Muscle of leg (tissue), 3 donors: ENCODE measurements at regions not wholly inside any gene's neighbourhood (a gene's known extent, or its start where the extent isn't known, plus 50 kb on each side); places are given as distances from the start of the nearest gene placed in this dataset.
A peak's percentile ranks its signal among the peaks of the same experiment; 100 is the strongest.
"Not testable (repeated sequence)": the region's sequence is repeated elsewhere in the genome, so short reads cannot be mapped to it uniquely, and the experiment has no call there.

Experiments
- DNase-seq: peaks from one replicate; pipeline ENCODE4 v3.0.0; 2013
- H3K27ac ChIP-seq: one replicate; pipeline ENCODE4 v1.5.1; 2013; ENCODE audit warnings: mild to moderate bottlenecking, low read length, control low read depth
- H3K27me3 ChIP-seq: one replicate; pipeline ENCODE4 v1.6.1; 2013; ENCODE audit warnings: low read length; ENCODE audit not compliant: control insufficient read depth, insufficient read depth
- H3K36me3 ChIP-seq: one replicate; pipeline ENCODE4 v1.6.1; 2013; ENCODE audit warnings: low read length; ENCODE audit not compliant: control insufficient read depth, insufficient read depth
- H3K4me1 ChIP-seq: one replicate; pipeline ENCODE4 v1.6.1; 2013; ENCODE audit warnings: low read length; ENCODE audit not compliant: control insufficient read depth, insufficient read depth
- H3K4me3 ChIP-seq: one replicate; pipeline ENCODE4 v1.5.1; 2013; ENCODE audit warnings: low read length, control low read depth
- H3K9me3 ChIP-seq: replicated peaks from 2 replicates; pipeline ENCODE4 v1.6.1; 2013; ENCODE audit warnings: low read depth, low read length; ENCODE audit not compliant: control insufficient read depth
- WGBS: methylation state at CpG from one replicate; pipeline ENCODE4 v1.1.5; 2013; ENCODE audit warnings: missing lambda C conversion rate; ENCODE audit not compliant: insufficient coverage; 5-methylcytosine and 5-hydroxymethylcytosine counted together

DNA sequence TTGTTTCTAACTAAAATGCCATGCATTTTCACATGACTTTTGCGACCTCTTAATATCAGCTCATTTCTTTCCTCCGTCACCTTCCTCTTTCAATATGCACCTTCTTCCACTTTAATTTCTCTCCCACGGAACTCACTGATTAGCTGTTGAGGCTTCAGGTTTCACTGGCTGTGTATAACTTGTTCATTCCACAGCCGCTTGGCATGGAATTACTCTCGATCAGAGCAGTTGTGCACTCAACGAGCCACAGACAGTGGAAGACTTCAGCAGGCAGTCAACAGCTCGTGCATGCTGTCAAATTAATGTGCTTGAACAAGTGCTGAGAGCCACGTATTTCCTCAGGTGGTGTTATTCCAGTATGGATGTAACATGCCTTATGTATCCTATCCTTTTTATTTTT is 491.2 kb upstream of the DDX18 start:
- Histone ChIP-seq H3K27ac (no peak overlapping the region), H3K36me3 (no peaks in the 10 kb centered on the region), H3K9me3 (no peaks in the 10 kb centered on the region), H3K27me3 (no peaks in the 10 kb centered on the region), H3K4me3 (no peak overlapping the region), H3K4me1 (no peaks in the 10 kb centered on the region)
- 11% methylated on average over 7 of the region's 8 CpGs for WGBS
- peak; percentile 26 for DNase-seq

DNA sequence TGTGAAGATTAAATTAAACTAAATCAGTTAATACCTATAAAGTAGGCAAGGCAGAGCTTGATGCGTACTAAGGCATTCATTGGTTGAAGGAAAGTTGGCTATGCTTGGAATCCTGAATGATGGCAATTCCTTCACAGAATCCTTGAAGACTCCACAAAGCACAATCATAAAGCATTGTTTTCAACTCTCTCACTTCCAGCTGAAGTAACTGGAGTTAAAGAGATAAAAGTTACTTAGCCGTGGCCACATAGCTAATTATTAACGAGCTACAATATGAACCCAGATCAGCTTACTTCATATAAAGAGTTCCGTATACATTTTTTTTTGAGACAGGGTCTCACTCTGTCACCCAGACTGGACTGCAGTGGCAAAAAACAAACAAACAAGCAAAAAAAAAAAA is 483.9 kb upstream of the DDX18 start:
- Histone ChIP-seq H3K27me3 (no peaks in the 10 kb centered on the region), H3K27ac (no peak overlapping the region), H3K9me3 (no peaks in the 10 kb centered on the region), H3K4me3 (no peak overlapping the region), H3K4me1 (no peaks in the 10 kb centered on the region), H3K36me3 (no peaks in the 10 kb centered on the region)
- 83% methylated on average over 1 of the region's 4 CpGs for WGBS
- DNase-seq: no peak

DNA sequence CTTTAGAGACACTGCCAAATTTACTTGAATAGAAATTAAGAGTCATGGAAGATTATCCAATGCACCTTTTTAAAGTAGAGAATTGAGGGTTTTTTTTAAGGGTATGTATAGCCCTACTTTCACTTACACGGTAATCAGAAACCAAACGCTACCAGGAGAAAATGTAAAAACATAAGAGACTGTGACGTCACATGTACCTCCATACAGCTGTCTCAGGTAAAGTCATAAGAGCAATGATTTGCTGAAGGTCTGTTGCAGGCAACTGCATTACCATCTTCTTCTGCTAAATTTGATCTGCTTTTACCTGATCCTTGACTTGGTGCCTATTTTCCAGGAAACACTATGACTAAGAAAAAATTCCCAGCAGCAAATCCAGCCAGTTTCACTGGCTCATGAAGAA is 478.5 kb upstream of the DDX18 start:
- Histone ChIP-seq H3K4me1 (no peaks in the 10 kb centered on the region), H3K4me3 (no peak overlapping the region), H3K36me3 (no peaks in the 10 kb centered on the region), H3K27ac (no peak overlapping the region), H3K9me3 (no peaks in the 10 kb centered on the region), H3K27me3 (no peaks in the 10 kb centered on the region)
- DNase-seq: peak; percentile 11
- no CpG with 5 or more reads among the region's 3 CpGs for WGBS

DNA sequence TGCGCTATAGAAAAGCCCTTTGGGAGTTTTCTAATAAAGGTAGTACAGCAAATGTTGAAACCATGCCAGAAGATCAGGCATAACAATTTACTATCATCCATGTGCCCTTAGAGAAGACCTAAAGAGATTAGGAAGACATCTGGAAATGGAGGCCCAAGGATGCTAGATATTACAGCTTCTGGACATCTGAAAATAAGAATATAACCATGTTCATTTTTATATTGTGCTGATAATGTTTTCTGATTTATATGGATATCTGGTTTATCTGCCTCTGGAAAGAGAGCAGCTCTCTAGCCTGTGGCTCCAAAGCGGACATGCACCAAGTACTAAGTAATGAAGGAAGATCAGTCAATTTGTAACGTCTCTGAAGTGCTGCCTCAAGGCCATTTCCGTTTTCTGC is 478.0 kb upstream of the DDX18 start:
- no peak overlapping the region for H3K27ac ChIP-seq
- 38% methylated on average over 3 of the region's 4 CpGs for WGBS
- no peaks in the 10 kb centered on the region for H3K36me3 ChIP-seq
- DNase-seq: no peak
- no peaks in the 10 kb centered on the region for H3K9me3 ChIP-seq
- H3K4me1 ChIP-seq: no peaks in the 10 kb centered on the region
- H3K4me3 ChIP-seq: no peak overlapping the region
- H3K27me3 ChIP-seq: no peaks in the 10 kb centered on the region

DNA sequence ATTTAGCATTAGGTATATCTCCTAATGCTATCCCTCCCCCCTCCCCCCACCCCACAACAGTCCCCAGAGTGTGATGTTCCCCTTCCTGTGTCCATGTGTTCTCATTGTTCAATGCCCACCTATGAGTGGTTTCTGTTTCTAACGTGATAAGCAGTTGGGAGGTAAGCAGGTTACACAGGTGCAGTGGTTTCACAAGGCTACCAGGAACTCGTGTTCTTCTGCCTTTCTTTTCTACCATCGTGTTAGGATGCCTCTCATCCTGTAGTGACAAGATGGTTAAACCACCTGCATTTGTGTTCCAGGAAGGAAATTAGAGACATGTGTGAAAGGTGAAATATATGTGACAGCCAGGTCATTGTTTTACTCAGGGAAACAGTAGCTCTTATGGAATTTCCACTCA is 476.5 kb upstream of the DDX18 start:
- not testable (repeated sequence) for H3K27me3 ChIP-seq, H3K27ac ChIP-seq, H3K36me3 ChIP-seq, H3K9me3 ChIP-seq, H3K4me3 ChIP-seq, H3K4me1 ChIP-seq, DNase-seq
- WGBS: 50% methylated on average over 2 of the region's 3 CpGs

DNA sequence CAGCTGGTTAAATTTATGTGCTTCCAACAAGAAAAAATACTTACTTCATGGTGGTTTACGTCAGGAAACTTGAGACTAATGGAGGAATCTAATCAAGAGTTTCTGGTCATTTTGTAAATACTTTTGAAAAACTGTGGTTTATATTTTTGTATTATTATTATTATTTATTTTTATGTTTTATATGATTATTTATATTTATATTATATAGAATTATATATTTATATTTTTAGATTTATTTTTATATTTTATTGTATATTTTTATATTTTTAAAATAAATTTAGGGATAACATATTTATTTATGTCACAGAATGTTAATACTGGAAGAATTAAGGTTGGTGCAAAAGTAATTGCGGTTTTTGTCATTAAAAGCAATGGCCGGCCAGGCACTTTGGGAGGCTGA is 474.5 kb upstream of the DDX18 start:
- Histone ChIP-seq H3K4me3 (no peak overlapping the region), H3K27me3 (no peaks in the 10 kb centered on the region), H3K36me3 (no peaks in the 10 kb centered on the region), H3K27ac (no peak overlapping the region), H3K9me3 (no peaks in the 10 kb centered on the region), H3K4me1 (no peaks in the 10 kb centered on the region)
- DNase-seq: no peak
- WGBS: no CpG with 5 or more reads among the region's 3 CpGs

DNA sequence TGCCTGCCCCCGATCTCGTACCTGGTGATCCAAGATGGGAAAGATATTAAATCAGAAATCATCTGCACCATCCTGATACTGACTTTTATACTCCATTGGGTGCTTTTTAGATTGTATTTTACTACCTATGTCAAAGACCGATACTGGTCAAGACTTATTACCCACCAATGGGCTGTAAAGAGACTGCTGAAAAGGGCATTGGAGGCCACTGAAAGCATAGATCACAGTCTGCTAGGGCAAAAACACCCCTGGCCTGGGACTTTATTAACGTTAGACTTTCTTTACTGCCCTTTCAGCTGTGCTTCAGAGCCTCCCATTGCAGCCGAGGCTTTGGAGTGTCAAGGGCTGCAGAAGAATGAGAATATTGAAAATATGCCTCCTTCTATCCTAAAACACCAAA is 472.8 kb upstream of the DDX18 start:
- H3K4me1 ChIP-seq: no peaks in the 10 kb centered on the region
- no peak for DNase-seq
- no peak overlapping the region for H3K4me3 ChIP-seq
- no peak overlapping the region for H3K27ac ChIP-seq
- no peaks in the 10 kb centered on the region for H3K27me3 ChIP-seq
- H3K36me3 ChIP-seq: no peaks in the 10 kb centered on the region
- WGBS: no CpG with 5 or more reads among the region's 5 CpGs
- H3K9me3 ChIP-seq: no peaks in the 10 kb centered on the region

DNA sequence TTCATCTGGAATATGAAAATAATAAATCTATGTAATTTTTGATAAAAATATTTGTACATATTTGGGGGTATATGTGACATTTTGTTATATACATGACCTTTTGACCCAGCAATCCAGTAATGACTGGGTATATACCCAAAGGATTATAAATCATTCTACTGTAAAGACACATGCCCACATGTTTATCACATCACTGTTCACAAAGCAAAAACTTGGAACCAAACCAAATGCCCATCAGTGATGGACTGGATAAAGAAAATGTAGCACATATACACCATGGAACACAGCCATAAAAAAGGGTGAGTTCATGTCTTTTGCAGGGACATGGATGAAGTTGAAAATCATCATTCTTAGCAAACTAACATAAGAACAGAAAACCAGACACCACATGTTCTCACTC is 472.1 kb upstream of the DDX18 start:
- no peaks in the 10 kb centered on the region for H3K36me3 ChIP-seq
- H3K4me1 ChIP-seq: no peaks in the 10 kb centered on the region

DNA sequence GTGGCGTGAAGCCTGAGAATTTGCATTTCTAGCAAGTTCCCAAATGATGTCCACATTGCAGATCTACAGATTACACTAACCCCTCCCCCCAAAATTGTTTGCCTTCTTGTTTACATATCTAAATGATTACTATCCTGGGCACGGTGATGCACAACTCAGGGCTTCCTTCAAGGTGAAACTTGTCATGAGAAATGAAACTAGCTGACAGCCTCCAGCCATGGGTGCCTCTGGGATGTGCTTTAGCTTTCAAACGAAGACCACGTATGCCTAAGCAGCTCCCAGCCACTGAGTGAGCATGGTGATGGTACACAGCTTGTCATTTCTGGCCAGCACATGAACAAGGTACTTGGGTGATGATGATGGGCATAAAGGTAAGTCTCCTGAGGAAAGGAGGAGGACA is 464.8 kb upstream of the DDX18 start:
- Histone ChIP-seq H3K4me1 (no peaks in the 10 kb centered on the region), H3K27ac (no peak overlapping the region), H3K9me3 (no peaks in the 10 kb centered on the region), H3K4me3 (no peak overlapping the region), H3K27me3 (no peaks in the 10 kb centered on the region), H3K36me3 (no peaks in the 10 kb centered on the region)
- no peak for DNase-seq
- WGBS: 85% methylated on average over 3 of the region's 4 CpGs

More for the DNA sequence above, 472.1 kb upstream of the DDX18 start:
- H3K27ac ChIP-seq: no peak overlapping the region
- DNase-seq: no peak
- no peaks in the 10 kb centered on the region for H3K27me3 ChIP-seq
- H3K9me3 ChIP-seq: no peaks in the 10 kb centered on the region
- no peak overlapping the region for H3K4me3 ChIP-seq

DNA sequence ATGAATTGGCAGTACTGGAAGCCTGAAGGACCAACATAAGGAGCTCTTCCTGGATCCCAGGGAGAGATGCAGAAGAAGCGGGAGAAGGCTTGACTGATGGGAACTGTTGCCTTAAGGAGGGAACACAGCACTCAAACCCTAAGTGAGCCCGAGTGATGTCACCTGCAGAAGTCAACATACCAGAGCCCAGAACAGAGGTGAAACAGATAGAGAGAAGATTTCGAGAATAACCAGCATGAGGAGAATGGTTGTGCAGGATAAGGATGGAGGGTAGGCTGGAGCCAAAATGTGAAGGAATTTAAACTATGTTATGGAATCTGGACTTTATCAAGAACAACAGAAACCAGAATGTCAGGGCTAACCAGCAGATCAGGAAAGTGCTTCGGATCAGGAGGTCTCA is 463.1 kb upstream of the DDX18 start:
- Histone ChIP-seq H3K4me1 (no peaks in the 10 kb centered on the region), H3K4me3 (no peak overlapping the region), H3K27me3 (no peaks in the 10 kb centered on the region), H3K27ac (no peak overlapping the region), H3K9me3 (no peaks in the 10 kb centered on the region), H3K36me3 (no peaks in the 10 kb centered on the region)
- no peak for DNase-seq
- WGBS: 77% methylated on average over 4 of the region's 4 CpGs

DNA sequence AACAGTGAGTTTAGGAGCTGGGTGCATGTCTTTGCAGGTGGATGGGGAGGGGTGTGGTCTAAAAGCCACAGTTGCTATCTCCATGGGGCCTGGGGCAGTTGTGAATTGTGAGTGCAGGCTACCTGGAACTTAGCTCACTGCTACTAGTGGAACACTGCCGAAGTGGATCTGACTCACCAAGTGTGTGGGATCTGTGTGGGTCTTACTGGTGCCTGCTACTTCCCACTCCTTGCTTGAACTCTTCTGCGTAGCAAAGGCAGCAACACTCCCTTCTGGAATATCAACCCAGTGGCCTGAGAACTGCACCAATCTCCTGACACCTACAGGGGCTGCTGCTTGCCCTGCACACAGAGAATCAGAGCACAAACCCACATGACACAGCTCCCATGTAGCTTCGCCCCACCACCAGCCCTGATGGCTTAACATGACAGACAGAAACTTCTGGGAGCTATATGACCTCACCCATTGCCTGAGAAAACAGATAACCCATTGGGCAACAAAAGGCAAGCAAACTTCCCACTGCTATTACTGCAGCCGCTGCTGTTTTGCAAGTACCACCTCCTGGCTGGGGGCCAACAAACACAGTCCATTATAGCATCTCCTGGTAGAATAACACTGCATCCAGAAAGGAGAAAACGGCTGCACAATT is 455.1 kb upstream of the DDX18 start:
- no peaks in the 10 kb centered on the region for H3K4me1 ChIP-seq
- H3K4me3 ChIP-seq: no peak overlapping the region
- no peak for DNase-seq
- WGBS: 48% methylated on average over 4 of the region's 5 CpGs
- H3K27me3 ChIP-seq: no peaks in the 10 kb centered on the region
- H3K36me3 ChIP-seq: no peaks in the 10 kb centered on the region
- no peak overlapping the region for H3K27ac ChIP-seq
- H3K9me3 ChIP-seq: no peaks in the 10 kb centered on the region
